ENCODE measurements at regions not wholly inside any gene's neighbourhood (a gene's known extent, or its start where the extent isn't known, plus 50 kb on each side); places are given as distances from the start of the nearest gene placed in this dataset.

GRCh38 chr1:214108097-214108446, 120.3 kb downstream of the PROX1 start:
- DNase-seq (ENCODE audit: low read depth): no peak
- no peak overlapping the region for H3K4me3 ChIP-seq (ENCODE audit: low read depth, low read length)
- no peak for TF ChIP-seq CTCF (IDR thresholded peaks at IDR 0.05; ENCODE audit: control insufficient read depth, extremely low read depth, insufficient read depth)

GRCh38 chr1:214111796-214112195, 124.0 kb downstream of the PROX1 start:
- H3K4me3 ChIP-seq (ENCODE audit: low read depth, low read length): no peak overlapping the region
- no peak for DNase-seq (ENCODE audit: low read depth)
- no peak for TF ChIP-seq CTCF (IDR thresholded peaks at IDR 0.05; ENCODE audit: control insufficient read depth, extremely low read depth, insufficient read depth)

- no peak for TF ChIP-seq CTCF (IDR thresholded peaks at IDR 0.05; ENCODE audit: control insufficient read depth, extremely low read depth, insufficient read depth)
- no peak for DNase-seq (ENCODE audit: low read depth)
- no peak overlapping the region for H3K4me3 ChIP-seq (ENCODE audit: low read depth, low read length)
Measured at GRCh38 chr1:214116258-214116657, 128.5 kb downstream of the PROX1 start.

GRCh38 chr1:214117780-214118179, 130.0 kb downstream of the PROX1 start:
- no peak overlapping the region for H3K4me3 ChIP-seq (ENCODE audit: low read depth, low read length)
- DNase-seq (ENCODE audit: low read depth): no peak
- TF ChIP-seq CTCF (IDR thresholded peaks at IDR 0.05; ENCODE audit: control insufficient read depth, extremely low read depth, insufficient read depth): no peak

- no peak overlapping the region for H3K4me3 ChIP-seq (ENCODE audit: low read depth, low read length)
- DNase-seq (ENCODE audit: low read depth): no peak
- TF ChIP-seq CTCF (IDR thresholded peaks at IDR 0.05; ENCODE audit: control insufficient read depth, extremely low read depth, insufficient read depth): no peak
Measured at GRCh38 chr1:214120191-214120590, 132.4 kb downstream of the PROX1 start.

GRCh38 chr1:214120951-214121350, 133.2 kb downstream of the PROX1 start:
- DNase-seq (ENCODE audit: low read depth): no peak
- no peak overlapping the region for H3K4me3 ChIP-seq (ENCODE audit: low read depth, low read length)
- no peak for TF ChIP-seq CTCF (IDR thresholded peaks at IDR 0.05; ENCODE audit: control insufficient read depth, extremely low read depth, insufficient read depth)

GRCh38 chr1:214122110-214122509, 134.3 kb downstream of the PROX1 start:
- no peak for TF ChIP-seq CTCF (IDR thresholded peaks at IDR 0.05; ENCODE audit: control insufficient read depth, extremely low read depth, insufficient read depth)
- H3K4me3 ChIP-seq (ENCODE audit: low read depth, low read length): no peak overlapping the region
- DNase-seq (ENCODE audit: low read depth): no peak

Measured in LNCaP clone FGC (cell line).